ENCODE measurements at regions not wholly inside any gene's neighbourhood (a gene's known extent, or its start where the extent isn't known, plus 50 kb on each side); places are given as distances from the start of the nearest gene placed in this dataset.

GRCh38 chr3:174651951-174652350 is 207.2 kb upstream of the NAALADL2 start:
- DNase-seq (ENCODE audit: low read depth in 2 of 2): no peak

GRCh38 chr3:174659511-174659910 is 199.6 kb upstream of the NAALADL2 start:
- DNase-seq (ENCODE audit: low read depth in 2 of 2): no peak

GRCh38 chr3:174662653-174663052 is 196.5 kb upstream of the NAALADL2 start:
- no peak for DNase-seq (ENCODE audit: low read depth in 2 of 2)

- no peak for DNase-seq (ENCODE audit: low read depth in 2 of 2)
Observed at GRCh38 chr3:174667386-174667785, 191.7 kb upstream of the NAALADL2 start.

- no peak for DNase-seq (ENCODE audit: low read depth in 2 of 2)
Observed at GRCh38 chr3:174675406-174675805, 183.7 kb upstream of the NAALADL2 start.

GRCh38 chr3:174681784-174682183 is 177.3 kb upstream of the NAALADL2 start:
- DNase-seq (ENCODE audit: low read depth in 2 of 2): no peak

GRCh38 chr3:174685796-174686195 is 173.3 kb upstream of the NAALADL2 start:
- DNase-seq (ENCODE audit: low read depth in 2 of 2): no peak

GRCh38 chr3:174697310-174697709 is 161.8 kb upstream of the NAALADL2 start:
- no peak for DNase-seq (ENCODE audit: low read depth in 2 of 2)

GRCh38 chr3:174700736-174701135 is 158.4 kb upstream of the NAALADL2 start:
- no peak for DNase-seq (ENCODE audit: low read depth in 2 of 2)

GRCh38 chr3:174710612-174711011 is 148.5 kb upstream of the NAALADL2 start:
- DNase-seq (ENCODE audit: low read depth in 2 of 2): peak in 1 of 2 experiments; percentile 1

GRCh38 chr3:174715386-174715785 is 143.7 kb upstream of the NAALADL2 start:
- no peak for DNase-seq (ENCODE audit: low read depth in 2 of 2)

- DNase-seq (ENCODE audit: low read depth in 2 of 2): no peak
Observed at GRCh38 chr3:174716956-174717505, 142.1 kb upstream of the NAALADL2 start.

GRCh38 chr3:174720717-174721116 is 138.4 kb upstream of the NAALADL2 start:
- no peak for DNase-seq (ENCODE audit: low read depth in 2 of 2)

GRCh38 chr3:174725303-174725702 is 133.8 kb upstream of the NAALADL2 start:
- DNase-seq (ENCODE audit: low read depth in 2 of 2): no peak

- no peak for DNase-seq (ENCODE audit: low read depth in 2 of 2)
Observed at GRCh38 chr3:174737966-174738365, 121.2 kb upstream of the NAALADL2 start.

GRCh38 chr3:174749143-174749542 is 110.0 kb upstream of the NAALADL2 start:
- DNase-seq (ENCODE audit: low read depth in 2 of 2): no peak

GRCh38 chr3:174755833-174756829 is 103.0 kb upstream of the NAALADL2 start:
- DNase-seq (ENCODE audit: low read depth in 2 of 2): no peak

- no peak for DNase-seq (ENCODE audit: low read depth in 2 of 2)
Observed at GRCh38 chr3:174758943-174759342, 100.2 kb upstream of the NAALADL2 start.

GRCh38 chr3:174767406-174767805 is 91.7 kb upstream of the NAALADL2 start:
- no peak for DNase-seq (ENCODE audit: low read depth in 2 of 2)

- no peak for DNase-seq (ENCODE audit: low read depth in 2 of 2)
Observed at GRCh38 chr3:174767853-174768382, 91.2 kb upstream of the NAALADL2 start.

- DNase-seq (ENCODE audit: low read depth in 2 of 2): no peak
Observed at GRCh38 chr3:174769171-174769570, 90.0 kb upstream of the NAALADL2 start.

- no peak for DNase-seq (ENCODE audit: low read depth in 2 of 2)
Observed at GRCh38 chr3:174775603-174776002, 83.5 kb upstream of the NAALADL2 start.

GRCh38 chr3:174776123-174776522 is 83.0 kb upstream of the NAALADL2 start:
- DNase-seq (ENCODE audit: low read depth in 2 of 2): no peak
